ENCODE measurements at regions not wholly inside any gene's neighbourhood (a gene's known extent, or its start where the extent isn't known, plus 50 kb on each side); places are given as distances from the start of the nearest gene placed in this dataset.

- no peak for TF ChIP-seq POLR2AphosphoS5 (IDR thresholded peaks at IDR 0.05)
- no peak for TF ChIP-seq CTCF (IDR thresholded peaks at IDR 0.05)
- TF ChIP-seq POLR2A (IDR thresholded peaks at IDR 0.05): no peak
- TF ChIP-seq EP300 (IDR thresholded peaks at IDR 0.05): no peak
- WGBS, 2 donors: 65 to 71% methylated on average over 3 of the region's 3 CpGs
- Histone ChIP-seq H3K4me1 (no peaks in the 10 kb centered on the region), H3K27ac (no peak overlapping the region), H3K4me3 (no peak overlapping the region), H3K36me3 (no peaks in the 10 kb centered on the region), H3K27me3 (no peaks in the 10 kb centered on the region), H3K9me3 (peaks cover 0 to 3% (median 0%) of the 10 kb centered on the region in 4 donors)
- intact Hi-C loops (cut with DNase I): no loop called here
- DNase-seq: no peak
Observed at GRCh38 chr13:19329365-19329764, 147.7 kb upstream of the TUBA3C start.

GRCh38 chr13:19324325-19324724 lies 142.7 kb upstream of the TUBA3C start:
- TF ChIP-seq EP300 (IDR thresholded peaks at IDR 0.05) (no peak), POLR2A (IDR thresholded peaks at IDR 0.05) (no peak), POLR2AphosphoS5 (IDR thresholded peaks at IDR 0.05) (no peak), CTCF (IDR thresholded peaks at IDR 0.05) (no peak)

GRCh38 chr13:19321222-19321621 lies 139.6 kb upstream of the TUBA3C start:
- no peak overlapping the region for H3K27ac ChIP-seq
- no peaks in the 10 kb centered on the region for H3K27me3 ChIP-seq
- intact Hi-C loops (cut with DNase I): no loop called here
- H3K36me3 ChIP-seq: no peaks in the 10 kb centered on the region
- no peaks in the 10 kb centered on the region for H3K4me1 ChIP-seq
- TF ChIP-seq CTCF (IDR thresholded peaks at IDR 0.05) (no peak), POLR2AphosphoS5 (IDR thresholded peaks at IDR 0.05) (no peak), POLR2A (IDR thresholded peaks at IDR 0.05) (no peak), EP300 (IDR thresholded peaks at IDR 0.05) (no peak)
- DNase-seq: no peak
- no peak overlapping the region for H3K4me3 ChIP-seq
- 71 to 77% methylated on average over 3 of the region's 3 CpGs for WGBS, 2 donors
- peaks cover 0 to 10% (median 4%) of the 10 kb centered on the region in 4 donors for H3K9me3 ChIP-seq

More at GRCh38 chr13:19324325-19324724, 142.7 kb upstream of the TUBA3C start:
- H3K27me3 ChIP-seq: no peaks in the 10 kb centered on the region
- H3K27ac ChIP-seq: no peak overlapping the region
- no peak for DNase-seq
- no peak overlapping the region for H3K4me3 ChIP-seq
- H3K36me3 ChIP-seq: no peaks in the 10 kb centered on the region
- H3K9me3 ChIP-seq: peaks cover 0 to 10% (median 4%) of the 10 kb centered on the region in 4 donors
- intact Hi-C loops (cut with DNase I): no loop called here
- no peaks in the 10 kb centered on the region for H3K4me1 ChIP-seq

GRCh38 chr13:19305434-19305833 lies 123.8 kb upstream of the TUBA3C start:
- TF ChIP-seq CTCF (IDR thresholded peaks at IDR 0.05): no peak
- TF ChIP-seq EP300 (IDR thresholded peaks at IDR 0.05): no peak
- TF ChIP-seq POLR2AphosphoS5 (IDR thresholded peaks at IDR 0.05): no peak
- TF ChIP-seq POLR2A (IDR thresholded peaks at IDR 0.05): no peak
- Histone ChIP-seq H3K9me3 (peaks cover 0 to 8% (median 1%) of the 10 kb centered on the region in 4 donors), H3K4me1 (no peaks in the 10 kb centered on the region), H3K27ac (no peak overlapping the region), H3K27me3 (no peaks in the 10 kb centered on the region), H3K36me3 (no peaks in the 10 kb centered on the region), H3K4me3 (no peak overlapping the region)
- WGBS, 2 donors: 83 to 84% methylated on average over 17 of the region's 17 CpGs
- DNase-seq: no peak
- intact Hi-C loops (cut with DNase I): no loop called here

GRCh38 chr13:19289180-19289579 lies 107.6 kb upstream of the TUBA3C start:
- WGBS, 2 donors: 64 to 71% methylated on average over 3 of the region's 3 CpGs
- TF ChIP-seq CTCF (IDR thresholded peaks at IDR 0.05) (no peak), POLR2AphosphoS5 (IDR thresholded peaks at IDR 0.05) (no peak), POLR2A (IDR thresholded peaks at IDR 0.05) (no peak), EP300 (IDR thresholded peaks at IDR 0.05) (no peak)
- H3K4me1 ChIP-seq: no peaks in the 10 kb centered on the region
- H3K36me3 ChIP-seq: no peaks in the 10 kb centered on the region
- no peaks in the 10 kb centered on the region for H3K9me3 ChIP-seq
- no peak overlapping the region for H3K27ac ChIP-seq
- no peaks in the 10 kb centered on the region for H3K27me3 ChIP-seq
- no peak for DNase-seq
- no peak overlapping the region for H3K4me3 ChIP-seq
- intact Hi-C loops (cut with DNase I): no loop called here

Measured in sigmoid colon (tissue), 6 donors.